GM19324 (cell line): ENCODE measurements at regions not wholly inside any gene's neighbourhood (a gene's known extent, or its start where the extent isn't known, plus 50 kb on each side); places are given as distances from the start of the nearest gene placed in this dataset.

ENCODE experiments used
- ATAC-seq: cut with Tn5 transposase; IDR thresholded peaks from one replicate; pipeline ENCODE4 v1.9.1; 2021; ENCODE audit warnings: mild to moderate bottlenecking, moderate library complexity; ENCODE audit not compliant: unreplicated experiment, low FRiP score

- no peak for ATAC-seq
These were observed 1701.5 kb upstream of the TENM3 start for GRCh38 chr4:180541678-180542077.

DNA sequence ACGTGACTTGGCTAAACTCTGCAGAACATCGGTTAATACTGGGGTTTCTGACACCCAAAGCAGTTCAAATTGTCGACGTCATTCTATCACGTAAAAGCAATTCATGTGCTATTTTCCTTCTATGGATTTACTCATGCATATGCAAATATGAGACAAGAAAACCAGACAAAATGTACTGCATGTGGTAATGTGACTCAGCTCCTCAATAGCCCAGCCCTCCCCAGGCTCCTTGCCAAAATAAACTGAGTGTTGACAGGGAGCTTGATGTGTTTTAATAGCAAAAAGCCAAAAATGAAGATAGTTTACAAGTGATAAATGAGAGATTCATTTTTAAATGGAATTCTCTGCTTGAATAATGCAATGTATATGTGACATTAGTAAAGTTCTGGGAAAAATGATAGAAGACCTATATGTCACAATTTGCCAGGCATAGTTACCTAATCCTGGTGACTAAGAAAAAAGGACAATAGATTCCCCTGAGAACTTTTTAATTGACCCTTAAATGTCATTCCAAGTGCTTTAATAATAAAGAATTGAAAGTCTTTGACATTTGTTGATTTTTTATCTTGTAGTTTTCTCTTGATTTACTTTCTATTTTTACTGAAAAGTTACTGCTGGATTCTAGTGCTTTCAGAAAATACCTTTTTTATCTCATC lies 1700.6 kb upstream of the TENM3 start:
- no peak for ATAC-seq

DNA sequence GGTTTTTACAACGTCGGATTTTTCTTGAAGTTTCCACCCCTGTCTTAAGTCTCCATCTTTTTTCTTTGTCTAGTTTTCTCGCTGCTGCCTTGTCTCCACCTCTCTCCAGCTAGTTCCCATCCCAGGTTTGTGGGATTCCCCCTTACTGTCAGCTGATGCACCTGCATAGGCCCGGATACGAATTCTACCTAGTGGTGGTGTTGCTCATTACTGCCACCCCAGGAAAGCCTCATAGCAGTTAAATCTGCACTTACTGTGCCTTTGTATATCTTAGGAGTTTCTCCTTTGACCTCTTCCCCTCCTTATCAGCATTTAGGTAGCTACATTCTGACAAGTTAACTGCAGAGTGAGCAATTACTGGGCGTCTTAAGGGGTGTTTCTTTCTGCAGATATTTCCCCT lies 1693.1 kb upstream of the TENM3 start:
- ATAC-seq: no peak

- no peak for ATAC-seq
These were observed 1685.9 kb upstream of the TENM3 start for GRCh38 chr4:180557348-180557747.

DNA sequence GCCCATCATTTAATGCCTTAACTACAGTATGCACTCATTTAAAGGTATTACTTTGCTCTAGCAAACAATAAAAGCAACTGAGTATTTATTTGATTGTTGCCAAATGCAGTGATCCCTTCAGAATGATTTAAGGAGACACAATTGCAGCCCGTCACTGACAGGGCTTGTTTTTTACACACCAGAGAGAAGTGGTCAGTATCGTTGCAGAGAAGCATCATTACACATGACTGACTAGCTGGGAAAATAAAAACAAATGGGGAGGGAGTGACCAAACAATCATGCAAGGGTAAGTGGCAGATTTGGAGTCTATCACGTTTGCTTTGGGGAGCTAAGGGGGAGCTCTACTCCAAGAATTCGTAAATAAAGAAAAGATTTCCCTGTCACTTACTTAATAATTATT lies 1685.3 kb upstream of the TENM3 start:
- ATAC-seq: no peak

DNA sequence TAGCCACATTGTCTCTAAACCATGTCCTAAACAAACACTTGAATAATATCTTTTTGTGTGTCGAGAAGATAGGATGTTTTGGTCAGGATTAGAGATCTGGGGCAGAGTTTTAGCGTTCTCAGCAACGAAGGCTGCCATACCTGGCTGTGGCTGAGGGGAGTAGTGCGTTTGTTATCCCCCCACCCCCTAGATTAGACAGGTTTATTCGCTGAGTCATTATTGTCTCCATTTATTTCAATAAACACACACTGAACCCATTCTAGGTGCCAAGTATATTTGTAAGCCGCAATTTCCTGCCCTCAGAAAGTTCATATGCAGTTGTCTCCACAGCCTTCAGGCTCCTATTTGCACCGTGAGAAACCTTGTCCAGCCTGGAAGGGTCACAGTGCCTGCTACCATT lies 1684.8 kb upstream of the TENM3 start:
- no peak for ATAC-seq

DNA sequence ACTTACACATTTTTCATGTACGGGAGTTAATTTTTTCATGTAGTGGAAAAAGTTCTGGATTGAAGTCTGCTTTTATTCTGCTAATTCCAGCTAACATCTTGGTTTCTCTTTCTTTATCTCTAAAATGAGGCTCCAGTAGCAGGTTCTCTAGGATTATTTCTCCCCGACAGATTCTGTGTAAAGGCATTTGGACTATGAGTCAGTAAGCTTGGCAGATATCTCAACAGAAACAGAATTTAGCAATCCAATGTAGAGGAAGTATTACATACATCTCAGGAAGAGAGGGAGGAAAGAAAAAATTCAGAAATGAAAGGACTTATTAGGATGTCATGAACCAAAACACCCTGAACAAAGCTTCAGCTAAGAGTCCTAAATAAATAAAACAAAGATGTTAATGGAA lies 1682.3 kb upstream of the TENM3 start:
- no peak for ATAC-seq

DNA sequence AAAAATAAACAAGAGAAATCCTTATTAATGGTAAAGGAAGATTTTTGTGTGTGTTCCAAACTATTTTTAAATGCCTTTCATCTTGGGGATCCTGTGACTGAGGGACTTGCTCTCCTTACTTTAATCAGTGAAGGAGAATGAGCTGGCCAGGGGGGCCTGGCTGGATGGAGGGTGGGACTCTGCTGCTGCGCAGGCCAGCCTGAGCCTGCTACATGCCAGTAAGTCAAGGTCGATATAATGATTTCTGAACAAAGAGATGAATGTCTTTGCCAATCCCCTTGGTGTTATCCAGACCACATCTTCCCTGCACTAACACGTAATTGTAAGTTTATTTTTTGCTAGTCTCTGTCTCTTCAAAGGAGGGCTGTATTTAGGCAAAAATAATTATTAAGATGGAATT lies 1679.2 kb upstream of the TENM3 start:
- no peak for ATAC-seq

- no peak for ATAC-seq
These were observed 1678.8 kb upstream of the TENM3 start for GRCh38 chr4:180564448-180564847.

- no peak for ATAC-seq
These were observed 1677.3 kb upstream of the TENM3 start for GRCh38 chr4:180565856-180566431.

GRCh38 chr4:180566492-180566891 lies 1676.7 kb upstream of the TENM3 start:
- no peak for ATAC-seq

DNA sequence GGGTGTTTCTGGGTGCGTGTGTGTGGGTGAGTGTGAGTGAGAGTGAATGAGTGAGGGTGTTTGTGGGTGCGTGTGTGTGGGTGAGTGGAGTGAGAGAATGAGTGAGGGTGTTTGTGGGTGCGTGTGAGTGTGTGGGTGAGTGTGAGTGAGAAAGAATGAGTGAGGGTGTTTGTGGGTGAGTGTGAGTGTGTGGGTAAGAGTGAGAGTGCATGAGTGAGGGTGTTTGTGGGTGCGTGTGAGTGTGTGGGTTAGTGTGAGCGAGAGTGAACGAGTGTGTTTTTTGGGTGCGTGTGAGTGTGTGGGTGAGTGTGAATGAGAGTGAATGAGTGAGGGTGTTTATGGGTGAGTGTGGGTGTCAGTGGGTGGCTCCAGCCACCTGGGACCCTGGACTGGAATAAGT lies 1676.1 kb upstream of the TENM3 start:
- ATAC-seq: no peak

DNA sequence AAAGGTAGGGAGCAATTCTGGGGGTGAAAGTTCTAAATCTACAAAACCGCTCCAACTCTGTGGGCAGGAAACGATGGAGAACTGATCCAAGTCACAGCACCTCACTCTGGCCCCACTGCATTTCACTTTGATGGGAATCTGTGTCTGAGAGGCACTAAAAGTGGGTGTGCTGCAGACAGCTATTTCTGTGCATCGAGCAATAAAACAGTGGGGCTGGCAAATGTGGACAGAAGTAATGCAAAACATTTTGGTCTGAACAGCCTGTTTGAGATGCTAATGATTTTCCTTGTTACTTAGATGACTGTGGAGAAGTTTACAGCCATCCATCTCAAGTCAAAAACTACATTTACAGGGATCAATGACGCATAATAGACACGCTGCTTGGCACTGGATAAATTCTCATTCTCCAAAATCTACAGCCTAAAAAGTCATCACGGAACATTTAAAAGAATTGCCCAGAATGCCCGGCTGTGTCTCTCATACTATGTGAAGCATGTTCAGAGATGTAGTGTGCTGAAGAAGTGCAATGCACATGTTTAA lies 1671.6 kb upstream of the TENM3 start:
- no peak for ATAC-seq

GRCh38 chr4:180578175-180578574 lies 1665.0 kb upstream of the TENM3 start:
- ATAC-seq: no peak

- no peak for ATAC-seq
These were observed 1662.1 kb upstream of the TENM3 start for GRCh38 chr4:180581061-180581460.

DNA sequence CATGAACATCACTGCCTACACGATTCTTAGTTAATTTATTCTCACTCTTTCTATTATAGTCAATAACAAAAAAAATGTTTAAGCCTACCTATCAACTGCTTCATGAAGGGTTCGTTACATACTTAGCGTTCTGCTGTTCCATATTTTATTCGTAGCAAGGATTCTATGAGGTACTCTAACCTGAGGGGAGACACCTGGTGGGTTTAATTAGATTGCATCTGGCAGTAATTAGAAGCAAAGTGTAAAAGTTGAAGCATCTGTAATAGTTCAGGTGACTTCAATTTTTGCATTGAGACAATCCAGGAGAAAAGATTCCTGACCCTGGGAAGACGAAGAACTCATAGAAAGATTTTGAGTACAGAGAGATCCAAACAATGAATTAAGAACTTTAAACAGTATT lies 1655.8 kb upstream of the TENM3 start:
- ATAC-seq: no peak

DNA sequence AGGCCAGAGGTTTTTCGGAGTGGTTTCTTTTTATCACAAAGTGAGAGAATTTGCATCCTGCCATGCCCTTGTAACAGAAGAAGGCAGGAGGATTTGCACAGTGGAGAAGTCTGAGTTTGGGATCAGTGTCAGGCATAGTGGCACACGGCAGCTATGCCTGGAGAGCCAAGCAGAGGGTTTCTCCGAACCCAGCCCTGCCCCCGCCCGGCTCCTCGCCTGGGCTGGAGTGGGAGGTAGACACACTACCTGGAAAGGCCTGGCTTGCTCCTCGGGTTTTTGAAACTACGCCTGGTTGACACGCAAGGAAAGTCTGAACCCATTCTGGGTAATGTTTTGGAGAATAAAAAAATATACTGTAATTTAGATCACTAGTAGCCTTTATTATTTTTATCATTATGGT lies 1653.6 kb upstream of the TENM3 start:
- no peak for ATAC-seq

DNA sequence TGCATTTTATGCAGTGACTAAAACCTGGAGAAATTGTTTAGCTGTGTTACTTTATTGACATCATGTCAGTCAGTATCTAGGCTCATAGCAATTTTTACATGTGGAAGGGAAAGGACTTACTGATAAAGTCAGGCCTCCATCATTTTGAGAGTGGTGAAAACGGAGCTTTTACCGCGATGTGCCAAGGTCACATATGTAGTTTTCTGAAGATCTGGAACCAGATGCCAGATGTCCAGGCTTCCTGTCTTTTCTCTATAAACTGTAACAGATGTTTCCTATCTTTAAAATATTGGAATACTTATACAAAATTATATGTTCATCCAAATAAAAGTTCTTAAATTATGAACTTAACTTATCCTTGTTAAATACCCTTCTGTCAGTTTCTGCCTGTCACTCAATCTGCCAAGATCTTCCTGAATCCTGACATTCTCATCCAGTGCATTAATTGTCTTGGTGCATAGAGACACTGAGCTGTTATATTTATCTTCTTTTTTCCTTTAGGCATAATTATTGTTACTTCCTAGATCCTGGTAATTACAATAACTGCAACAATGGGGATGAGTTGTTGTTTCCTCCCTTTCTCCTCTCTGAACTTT lies 1646.2 kb upstream of the TENM3 start:
- ATAC-seq: no peak

- ATAC-seq: no peak
These were observed 1644.9 kb upstream of the TENM3 start for GRCh38 chr4:180598281-180598680.

GRCh38 chr4:180603791-180604190 lies 1639.4 kb upstream of the TENM3 start:
- ATAC-seq: no peak

DNA sequence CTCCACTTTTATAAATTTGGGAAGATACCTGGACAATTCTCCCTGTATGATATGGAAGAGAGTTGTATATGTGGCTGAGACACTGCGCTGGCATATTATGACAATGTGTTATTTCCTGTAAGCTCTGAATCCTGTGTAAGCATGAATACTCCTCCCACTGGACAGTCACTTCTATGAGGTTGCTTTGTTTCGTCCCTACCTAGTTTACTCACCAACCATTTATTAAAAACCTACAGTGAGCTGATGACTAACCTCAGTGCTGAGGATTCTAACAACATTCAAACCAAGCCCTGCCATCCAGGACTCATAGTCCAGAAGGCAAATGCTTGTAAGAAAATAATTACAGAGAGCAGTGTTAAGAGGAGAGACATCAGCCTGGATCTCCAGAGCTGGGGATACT lies 1632.9 kb upstream of the TENM3 start:
- ATAC-seq: no peak

DNA sequence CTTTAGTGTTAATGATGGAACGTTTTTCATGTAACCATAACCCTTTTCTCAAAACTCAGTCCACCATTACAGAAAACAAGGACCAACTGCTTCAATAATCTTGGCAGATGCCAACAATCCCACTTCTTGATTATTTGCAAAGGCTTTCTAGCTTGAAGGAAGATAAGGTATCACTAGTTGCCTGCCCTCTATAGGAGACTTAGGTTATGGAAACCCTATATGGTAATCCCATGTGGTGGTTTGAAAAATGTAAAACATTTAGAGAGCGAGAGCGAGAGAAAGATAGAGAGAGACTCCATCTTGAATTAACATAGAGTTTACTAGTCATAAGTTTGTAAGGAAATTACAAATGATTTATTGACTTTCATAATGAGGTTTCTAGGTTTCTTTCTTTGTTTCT lies 1627.5 kb upstream of the TENM3 start:
- ATAC-seq: no peak
